GM18505 (cell line): ENCODE measurements at regions not wholly inside any gene's neighbourhood (a gene's known extent, or its start where the extent isn't known, plus 50 kb on each side); places are given as distances from the start of the nearest gene placed in this dataset.

Experiments
- ATAC-seq: cut with Tn5 transposase; IDR thresholded peaks from one replicate; pipeline ENCODE4 v1.9.1; 2021; ENCODE audit not compliant: unreplicated experiment
- POLR2A ChIP-seq: IDR thresholded peaks from 4 replicates; pipeline ENCODE4 v1.6.1; 2011; ENCODE audit warnings: borderline replicate concordance; ENCODE audit not compliant: insufficient read depth, insufficient read length; ENCODE audit errors: extremely low read depth

- no peak for ATAC-seq
Measured at GRCh38 chr11:109309153-109309552, 112.8 kb upstream of the C11orf87 start.

GRCh38 chr11:109317726-109318125 is 104.3 kb upstream of the C11orf87 start:
- ATAC-seq: no peak
- no peak for TF ChIP-seq POLR2A

More at GRCh38 chr11:109309153-109309552, 112.8 kb upstream of the C11orf87 start:
- TF ChIP-seq POLR2A: no peak

GRCh38 chr11:109320595-109320994 is 101.4 kb upstream of the C11orf87 start:
- ATAC-seq: no peak
- TF ChIP-seq POLR2A: no peak

GRCh38 chr11:109326781-109327180 is 95.2 kb upstream of the C11orf87 start:
- no peak for ATAC-seq
- TF ChIP-seq POLR2A: no peak

- TF ChIP-seq POLR2A: no peak
- no peak for ATAC-seq
Measured at GRCh38 chr11:109329716-109330115, 92.3 kb upstream of the C11orf87 start.

GRCh38 chr11:109338131-109338530 is 83.9 kb upstream of the C11orf87 start:
- no peak for TF ChIP-seq POLR2A
- no peak for ATAC-seq

- no peak for TF ChIP-seq POLR2A
- ATAC-seq: no peak
Measured at GRCh38 chr11:109342261-109342660, 79.7 kb upstream of the C11orf87 start.

GRCh38 chr11:109343242-109343641 is 78.7 kb upstream of the C11orf87 start:
- ATAC-seq: no peak
- TF ChIP-seq POLR2A: no peak

GRCh38 chr11:109347304-109347703 is 74.7 kb upstream of the C11orf87 start:
- no peak for TF ChIP-seq POLR2A
- ATAC-seq: no peak

GRCh38 chr11:109349276-109350080 is 72.5 kb upstream of the C11orf87 start:
- ATAC-seq: no peak
- no peak for TF ChIP-seq POLR2A

GRCh38 chr11:109350091-109350490 is 71.9 kb upstream of the C11orf87 start:
- TF ChIP-seq POLR2A: no peak
- ATAC-seq: no peak

- no peak for TF ChIP-seq POLR2A
- no peak for ATAC-seq
Measured at GRCh38 chr11:109362059-109362458, 59.9 kb upstream of the C11orf87 start.

GRCh38 chr11:109363682-109364081 is 58.3 kb upstream of the C11orf87 start:
- ATAC-seq: no peak
- no peak for TF ChIP-seq POLR2A

- no peak for ATAC-seq
- TF ChIP-seq POLR2A: no peak
Measured at GRCh38 chr11:109364851-109365250, 57.1 kb upstream of the C11orf87 start.
